Activated T-cell treated with anti-CD3 and anti-CD28 coated beads for 4 hours (primary cell): ENCODE measurements at regions not wholly inside any gene's neighbourhood (a gene's known extent, or its start where the extent isn't known, plus 50 kb on each side); places are given as distances from the start of the nearest gene placed in this dataset.
"Not testable (repeated sequence)": the region's sequence is repeated elsewhere in the genome, so short reads cannot be mapped to it uniquely, and the experiment has no call there.

Experiments
- DNase-seq: peaks from one replicate; pipeline ENCODE4 v3.0.0-alpha.2; 2020

- no peak for DNase-seq
Observed at GRCh38 chr11:38700111-38700510, 2102.1 kb upstream of the RAG2 start.

GRCh38 chr11:38693306-38693705, 2095.3 kb upstream of the RAG2 start:
- DNase-seq = no peak

- DNase-seq = not testable (repeated sequence)
Observed at GRCh38 chr11:38690211-38690610, 2092.2 kb upstream of the RAG2 start.

GRCh38 chr11:38687008-38687407, 2089.0 kb upstream of the RAG2 start:
- no peak for DNase-seq

- DNase-seq = no peak
Observed at GRCh38 chr11:38683484-38683883, 2085.4 kb upstream of the RAG2 start.

- DNase-seq = no peak
Observed at GRCh38 chr11:38680746-38681145, 2082.7 kb upstream of the RAG2 start.

GRCh38 chr11:38680166-38680565, 2082.1 kb upstream of the RAG2 start:
- no peak for DNase-seq

GRCh38 chr11:38672445-38672844, 2074.4 kb upstream of the RAG2 start:
- DNase-seq = no peak

GRCh38 chr11:38667359-38667758, 2069.3 kb upstream of the RAG2 start:
- no peak for DNase-seq

GRCh38 chr11:38648604-38649003, 2050.6 kb upstream of the RAG2 start:
- DNase-seq = no peak

GRCh38 chr11:38646382-38646781, 2048.3 kb upstream of the RAG2 start:
- no peak for DNase-seq

- DNase-seq = no peak
Observed at GRCh38 chr11:38640854-38641253, 2042.8 kb upstream of the RAG2 start.

GRCh38 chr11:38612701-38613100, 2014.7 kb upstream of the RAG2 start:
- DNase-seq = no peak

GRCh38 chr11:38601371-38601770, 2003.3 kb upstream of the RAG2 start:
- not testable (repeated sequence) for DNase-seq

GRCh38 chr11:38598418-38598817, 2000.4 kb upstream of the RAG2 start:
- no peak for DNase-seq

- DNase-seq = not testable (repeated sequence)
Observed at GRCh38 chr11:38595359-38596016, 1997.5 kb upstream of the RAG2 start.

GRCh38 chr11:38594895-38595294, 1996.9 kb upstream of the RAG2 start:
- DNase-seq = no peak

- DNase-seq = no peak
Observed at GRCh38 chr11:38593649-38594048, 1995.6 kb upstream of the RAG2 start.

GRCh38 chr11:38582756-38583155, 1984.7 kb upstream of the RAG2 start:
- no peak for DNase-seq

- DNase-seq = no peak
Observed at GRCh38 chr11:38582151-38582550, 1984.1 kb upstream of the RAG2 start.

- no peak for DNase-seq
Observed at GRCh38 chr11:38577769-38578168, 1979.7 kb upstream of the RAG2 start.

- DNase-seq = no peak
Observed at GRCh38 chr11:38562562-38562961, 1964.5 kb upstream of the RAG2 start.

- DNase-seq = no peak
Observed at GRCh38 chr11:38553148-38553547, 1955.1 kb upstream of the RAG2 start.

- no peak for DNase-seq
Observed at GRCh38 chr11:38547462-38547861, 1949.4 kb upstream of the RAG2 start.

GRCh38 chr11:38543986-38544385, 1946.0 kb upstream of the RAG2 start:
- no peak for DNase-seq
